Coronary artery (tissue), 2 donors: ENCODE measurements at regions not wholly inside any gene's neighbourhood (a gene's known extent, or its start where the extent isn't known, plus 50 kb on each side); places are given as distances from the start of the nearest gene placed in this dataset.

Source experiments
- DNase-seq: peaks from one replicate; pipeline ENCODE4 v3.0.0-alpha.2; 2017; ENCODE audit warnings: low spot score
- H3K27ac ChIP-seq, 2 donors: fragments of 200-600 bp; sonication (generic); one replicate each; pipeline ENCODE4 v1.5.1; 2016 to 2019
- H3K4me3 ChIP-seq: fragments of 200-600 bp; sonication (generic); 2 replicates; pipeline ENCODE4 v1.5.1; 2016; ENCODE audit warnings: mild to moderate bottlenecking, moderate library complexity
- TF ChIP-seq, protein P1 (sequence below): fragments of 200-600 bp; sonication (generic); IDR thresholded peaks from one replicate; pipeline ENCODE4 v1.5.1; 2019; ENCODE audit warnings: antibody characterized with exemption

DNA sequence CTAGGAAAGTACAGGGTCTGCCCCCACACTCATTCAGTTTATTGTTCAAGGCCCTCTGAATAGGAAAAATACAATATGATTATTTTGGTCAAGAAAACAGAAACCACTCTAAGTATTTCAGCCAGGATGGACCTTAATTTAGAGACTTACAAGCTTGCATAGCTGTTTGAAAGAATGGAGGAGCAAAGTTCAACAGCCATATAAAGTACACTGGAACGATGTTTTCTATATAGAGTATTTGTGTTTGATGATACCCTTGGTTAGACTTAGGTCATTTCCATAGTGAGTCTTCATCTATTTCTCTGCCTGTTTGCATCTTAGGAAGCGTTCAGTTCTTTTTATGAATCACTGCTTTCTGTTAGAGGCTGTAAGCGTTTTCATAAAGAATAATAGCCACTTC, 366.2 kb downstream of the NUP35 start:
- H3K4me3 ChIP-seq = no peak overlapping the region
- TF ChIP-seq, protein P1, sequence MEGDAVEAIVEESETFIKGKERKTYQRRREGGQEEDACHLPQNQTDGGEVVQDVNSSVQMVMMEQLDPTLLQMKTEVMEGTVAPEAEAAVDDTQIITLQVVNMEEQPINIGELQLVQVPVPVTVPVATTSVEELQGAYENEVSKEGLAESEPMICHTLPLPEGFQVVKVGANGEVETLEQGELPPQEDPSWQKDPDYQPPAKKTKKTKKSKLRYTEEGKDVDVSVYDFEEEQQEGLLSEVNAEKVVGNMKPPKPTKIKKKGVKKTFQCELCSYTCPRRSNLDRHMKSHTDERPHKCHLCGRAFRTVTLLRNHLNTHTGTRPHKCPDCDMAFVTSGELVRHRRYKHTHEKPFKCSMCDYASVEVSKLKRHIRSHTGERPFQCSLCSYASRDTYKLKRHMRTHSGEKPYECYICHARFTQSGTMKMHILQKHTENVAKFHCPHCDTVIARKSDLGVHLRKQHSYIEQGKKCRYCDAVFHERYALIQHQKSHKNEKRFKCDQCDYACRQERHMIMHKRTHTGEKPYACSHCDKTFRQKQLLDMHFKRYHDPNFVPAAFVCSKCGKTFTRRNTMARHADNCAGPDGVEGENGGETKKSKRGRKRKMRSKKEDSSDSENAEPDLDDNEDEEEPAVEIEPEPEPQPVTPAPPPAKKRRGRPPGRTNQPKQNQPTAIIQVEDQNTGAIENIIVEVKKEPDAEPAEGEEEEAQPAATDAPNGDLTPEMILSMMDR = no peak
- DNase-seq = no peak
- no peak overlapping the region for H3K27ac ChIP-seq

GRCh38 chr2:183490914-183491313, 366.7 kb downstream of the NUP35 start:
- DNase-seq = no peak
- TF ChIP-seq, protein P1 = no peak
- no peak overlapping the region for H3K27ac ChIP-seq
- H3K4me3 ChIP-seq = no peak overlapping the region

DNA sequence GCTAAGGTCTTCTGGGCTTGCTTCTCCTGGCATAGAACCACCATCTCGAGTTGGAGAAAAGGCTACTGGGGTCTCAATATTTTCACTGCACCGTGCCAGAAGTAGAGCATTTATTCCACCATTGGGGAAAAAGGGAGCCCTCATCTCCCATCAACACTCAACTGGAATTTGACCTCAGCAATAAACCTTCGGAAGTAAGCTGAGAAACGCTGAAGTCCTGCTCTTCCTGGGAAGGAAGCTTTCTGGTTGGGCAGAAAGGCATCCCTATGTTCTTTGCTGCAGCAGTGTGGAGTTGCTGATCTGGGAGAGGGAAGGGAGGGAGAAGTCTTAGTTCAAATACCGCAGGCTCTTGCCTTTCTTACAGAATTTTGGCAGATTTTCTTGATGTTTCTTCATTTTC, 368.8 kb downstream of the NUP35 start:
- Histone ChIP-seq H3K4me3 (no peak overlapping the region), H3K27ac (no peak overlapping the region)
- DNase-seq = no peak
- TF ChIP-seq, protein P1 = no peak

- TF ChIP-seq, protein P1 = no peak
- no peak for DNase-seq
- Histone ChIP-seq H3K27ac (no peak overlapping the region), H3K4me3 (no peak overlapping the region)
Observed at GRCh38 chr2:183495079-183495478, 370.8 kb downstream of the NUP35 start.

- TF ChIP-seq, protein P1 = no peak
- no peak for DNase-seq
- Histone ChIP-seq H3K27ac (no peak overlapping the region), H3K4me3 (no peak overlapping the region)
Observed at GRCh38 chr2:183495589-183496267, 371.5 kb downstream of the NUP35 start.

- TF ChIP-seq, protein P1 = no peak
- DNase-seq = no peak
- no peak overlapping the region for H3K27ac ChIP-seq
- no peak overlapping the region for H3K4me3 ChIP-seq
Observed at GRCh38 chr2:183497861-183498260, 373.6 kb downstream of the NUP35 start.

GRCh38 chr2:183505911-183506310, 381.7 kb downstream of the NUP35 start:
- H3K27ac ChIP-seq = no peak overlapping the region
- TF ChIP-seq, protein P1 = no peak
- H3K4me3 ChIP-seq = no peak overlapping the region
- no peak for DNase-seq
